Sigmoid colon (tissue), 3 donors: ENCODE measurements at regions not wholly inside any gene's neighbourhood (a gene's known extent, or its start where the extent isn't known, plus 50 kb on each side); places are given as distances from the start of the nearest gene placed in this dataset.
"Not testable (repeated sequence)": the region's sequence is repeated elsewhere in the genome, so short reads cannot be mapped to it uniquely, and the experiment has no call there.

ENCODE experiments used
- CTCF ChIP-seq, 4 experiments: fragments of 450-650 bp in 3 of 4; fragments of 200-600 bp in 1 of 4; IDR thresholded peaks; one replicate each; pipeline ENCODE4 v1.5.1; 2016 to 2019; ENCODE audit warnings: antibody characterized with exemption in 4 of 4, mild to moderate bottlenecking in 3 of 4, moderate library complexity in 2 of 4
- POLR2A ChIP-seq, 2 donors: fragments of 450-650 bp; IDR thresholded peaks; one replicate each; pipeline ENCODE4 v1.6.1; 2016; ENCODE audit warnings: antibody characterized with exemption in 2 of 2, mild to moderate bottlenecking in 2 of 2, moderate library complexity in 2 of 2

- TF ChIP-seq CTCF, POLR2A (IDR thresholded peaks at IDR 0.05): not testable (repeated sequence)
These were observed 132.6 kb downstream of the POTEB2 start for GRCh38 chr15:20733493-20733892.
